Gastroesophageal sphincter (tissue), 4 donors: ENCODE measurements at regions not wholly inside any gene's neighbourhood (a gene's known extent, or its start where the extent isn't known, plus 50 kb on each side); places are given as distances from the start of the nearest gene placed in this dataset.

Source experiments
- ATAC-seq: fragments of 150-250 bp; one replicate; pipeline ENCODE4 v1.9.1; 2016; ENCODE audit warnings: mild to moderate bottlenecking, moderate library complexity
- H3K27ac ChIP-seq, 4 donors: fragments of 200-600 bp; sonication (generic) in 3 of 4; 1 replicate in 3 of 4; 2 replicates in 1 of 4; pipeline ENCODE4 v1.5.1; 2016 to 2019
- H3K27me3 ChIP-seq: fragments of 200-600 bp; sonication (generic); one replicate; pipeline ENCODE4 v1.5.1; 2019
- H3K36me3 ChIP-seq, 2 donors: fragments of 200-600 bp; sonication (generic); one replicate each; pipeline ENCODE4 v1.5.1; 2019; ENCODE audit warnings: control low read depth in 1 of 2
- H3K4me1 ChIP-seq, 3 donors: fragments of 200-600 bp; sonication (generic); 1 replicate in 2 of 3; 2 replicates in 1 of 3; pipeline ENCODE4 v1.5.1; 2016 to 2019; ENCODE audit warnings: control low read depth in 2 of 3
- H3K4me3 ChIP-seq, 2 donors: fragments of 200-600 bp; sonication (generic); one replicate each; pipeline ENCODE4 v1.5.1; 2019; ENCODE audit warnings: mild to moderate bottlenecking in 1 of 2, moderate library complexity in 1 of 2
- H3K9me3 ChIP-seq, 3 donors: fragments of 200-600 bp; sonication (generic); one replicate each; pipeline ENCODE4 v1.5.1; 2017 to 2019; ENCODE audit warnings: control low read depth in 2 of 3
- EP300 ChIP-seq: sonication (generic); formaldehyde crosslinking; IDR thresholded peaks from one replicate; pipeline ENCODE4 v1.6.1; 2017; ENCODE audit warnings: antibody characterized with exemption, mild to moderate bottlenecking
- POLR2A ChIP-seq, 2 donors: fragments of 450-650 bp; IDR thresholded peaks; one replicate each; pipeline ENCODE4 v1.6.1; 2017; ENCODE audit warnings: antibody characterized with exemption in 2 of 2, mild to moderate bottlenecking in 2 of 2, moderate library complexity in 1 of 2
- POLR2AphosphoS5 ChIP-seq: sonication (generic); formaldehyde crosslinking; IDR thresholded peaks from one replicate; pipeline ENCODE4 v1.6.1; 2017; ENCODE audit warnings: antibody characterized with exemption
- WGBS, 2 donors: methylation state at CpG; one replicate each; pipeline ENCODE4 v1.1.5; 2018; ENCODE audit warnings: low coverage in 1 of 2; 5-methylcytosine and 5-hydroxymethylcytosine counted together
- TF ChIP-seq, protein P1 (sequence below), 4 experiments: fragments of 200-600 bp in 2 of 4; fragments of 450-650 bp in 2 of 4; sonication (generic) in 1 of 4; IDR thresholded peaks; one replicate each; pipeline ENCODE4 v1.5.1; 2017 to 2019; ENCODE audit warnings: antibody characterized with exemption in 4 of 4, mild to moderate bottlenecking in 2 of 4, moderate library complexity in 2 of 4

DNA sequence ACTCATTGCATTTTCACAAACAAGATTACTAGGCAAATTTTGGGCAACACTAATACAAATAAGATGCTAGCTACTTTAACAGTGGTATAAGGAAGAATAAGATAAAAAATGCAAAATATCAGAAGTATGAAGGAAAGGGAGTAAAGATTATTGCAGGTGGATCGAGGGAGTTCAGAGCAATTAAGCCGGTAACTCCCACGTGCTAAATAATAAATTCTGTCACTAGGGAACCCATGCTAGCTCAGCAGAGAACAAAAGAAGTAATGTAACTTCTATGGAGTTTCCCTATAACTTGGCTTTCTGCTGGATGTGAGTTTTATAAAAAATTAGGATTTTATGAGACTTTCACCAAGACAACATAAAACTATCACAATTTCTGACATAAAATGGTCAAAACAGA is 470.5 kb upstream of the RGS18 start:
- Histone ChIP-seq H3K27me3 (no peaks in the 10 kb centered on the region), H3K4me3 (no peak overlapping the region), H3K9me3 (peaks cover 0 to 4% (median 0%) of the 10 kb centered on the region in 3 donors), H3K27ac (no peak overlapping the region), H3K4me1 (no peaks in the 10 kb centered on the region), H3K36me3 (no peaks in the 10 kb centered on the region)
- TF ChIP-seq EP300 (no peak), POLR2A (IDR thresholded peaks at IDR 0.05) (no peak), POLR2AphosphoS5 (no peak)
- TF ChIP-seq, protein P1, sequence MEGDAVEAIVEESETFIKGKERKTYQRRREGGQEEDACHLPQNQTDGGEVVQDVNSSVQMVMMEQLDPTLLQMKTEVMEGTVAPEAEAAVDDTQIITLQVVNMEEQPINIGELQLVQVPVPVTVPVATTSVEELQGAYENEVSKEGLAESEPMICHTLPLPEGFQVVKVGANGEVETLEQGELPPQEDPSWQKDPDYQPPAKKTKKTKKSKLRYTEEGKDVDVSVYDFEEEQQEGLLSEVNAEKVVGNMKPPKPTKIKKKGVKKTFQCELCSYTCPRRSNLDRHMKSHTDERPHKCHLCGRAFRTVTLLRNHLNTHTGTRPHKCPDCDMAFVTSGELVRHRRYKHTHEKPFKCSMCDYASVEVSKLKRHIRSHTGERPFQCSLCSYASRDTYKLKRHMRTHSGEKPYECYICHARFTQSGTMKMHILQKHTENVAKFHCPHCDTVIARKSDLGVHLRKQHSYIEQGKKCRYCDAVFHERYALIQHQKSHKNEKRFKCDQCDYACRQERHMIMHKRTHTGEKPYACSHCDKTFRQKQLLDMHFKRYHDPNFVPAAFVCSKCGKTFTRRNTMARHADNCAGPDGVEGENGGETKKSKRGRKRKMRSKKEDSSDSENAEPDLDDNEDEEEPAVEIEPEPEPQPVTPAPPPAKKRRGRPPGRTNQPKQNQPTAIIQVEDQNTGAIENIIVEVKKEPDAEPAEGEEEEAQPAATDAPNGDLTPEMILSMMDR (IDR thresholded peaks at IDR 0.05): no peak
- 50 to 54% methylated on average over 3 of the region's 3 CpGs for WGBS, 2 donors
- ATAC-seq: no peak

DNA sequence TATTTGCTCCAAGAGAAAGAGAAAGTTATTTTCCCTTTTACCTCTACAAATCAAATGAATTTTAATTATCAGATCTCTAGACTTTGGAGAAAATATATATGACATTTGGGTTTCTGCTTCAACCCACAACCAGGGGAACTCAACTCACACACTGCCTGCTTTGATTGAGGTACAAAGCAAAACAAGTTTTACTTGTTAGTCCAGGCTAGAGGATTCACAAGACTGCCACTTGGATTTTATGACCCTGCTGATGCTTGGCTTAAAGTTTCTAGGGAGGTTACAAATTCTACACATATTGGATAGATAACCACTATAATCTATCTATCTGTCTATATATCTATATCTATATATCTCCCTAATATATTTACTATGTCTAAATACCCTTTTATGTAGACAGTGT is 467.3 kb upstream of the RGS18 start:
- Histone ChIP-seq H3K27me3 (no peaks in the 10 kb centered on the region), H3K36me3 (no peaks in the 10 kb centered on the region), H3K27ac (no peak overlapping the region), H3K9me3 (peaks cover 0 to 4% (median 0%) of the 10 kb centered on the region in 3 donors), H3K4me3 (no peak overlapping the region), H3K4me1 (no peaks in the 10 kb centered on the region)
- no peak for ATAC-seq
- TF ChIP-seq, protein P1 (IDR thresholded peaks at IDR 0.05): no peak
- TF ChIP-seq POLR2AphosphoS5 (no peak), POLR2A (IDR thresholded peaks at IDR 0.05) (no peak), EP300 (no peak)

DNA sequence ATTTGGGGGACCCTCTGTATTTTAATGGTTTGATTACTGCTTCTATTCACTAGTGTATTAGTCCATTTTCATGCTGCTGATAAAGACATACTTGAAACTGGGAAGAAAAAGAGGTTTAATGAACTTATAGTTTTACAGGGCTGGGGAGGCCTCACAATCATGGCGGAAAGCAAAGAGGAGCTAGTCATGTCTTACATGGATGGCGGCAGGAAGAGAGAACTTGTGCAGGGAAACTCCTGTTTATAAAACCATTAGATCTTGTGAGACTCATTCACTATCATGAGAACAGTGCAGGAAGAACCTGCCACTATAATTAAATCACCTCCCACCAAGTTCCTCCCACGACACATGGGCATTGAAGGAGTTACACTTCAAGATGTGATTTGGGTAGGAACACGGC is 464.5 kb upstream of the RGS18 start:
- Histone ChIP-seq H3K36me3 (no peaks in the 10 kb centered on the region), H3K9me3 (peaks cover 0 to 4% (median 0%) of the 10 kb centered on the region in 3 donors), H3K4me3 (no peak overlapping the region), H3K27me3 (no peaks in the 10 kb centered on the region), H3K4me1 (no peaks in the 10 kb centered on the region), H3K27ac (no peak overlapping the region)
- ATAC-seq: no peak
- WGBS, 2 donors: 88 to 93% methylated on average over 4 of the region's 4 CpGs
- TF ChIP-seq POLR2A (IDR thresholded peaks at IDR 0.05) (no peak), POLR2AphosphoS5 (no peak), EP300 (no peak)
- TF ChIP-seq, protein P1 (IDR thresholded peaks at IDR 0.05): no peak

DNA sequence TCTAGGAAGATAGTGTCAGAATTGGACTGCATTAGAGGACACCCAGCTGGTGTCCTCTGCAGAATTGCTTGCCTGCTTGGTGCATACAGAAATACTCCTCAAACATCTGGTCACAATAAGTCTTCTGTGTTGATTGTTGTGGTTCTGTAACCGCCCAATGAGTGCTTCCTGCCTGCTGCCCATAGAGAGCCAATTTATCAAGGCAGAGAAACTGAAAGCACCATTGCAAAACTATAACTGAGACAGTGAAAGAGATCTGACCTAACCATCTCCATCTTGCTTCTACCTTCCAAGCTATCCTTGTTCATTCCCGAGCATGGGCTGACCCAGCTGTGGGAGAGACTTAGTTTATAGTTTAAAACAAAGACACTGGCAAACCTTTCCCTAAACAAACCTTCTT is 462.4 kb upstream of the RGS18 start:
- 39 to 40% methylated on average over 1 to 2 of the region's 2 CpGs for WGBS, 2 donors

DNA sequence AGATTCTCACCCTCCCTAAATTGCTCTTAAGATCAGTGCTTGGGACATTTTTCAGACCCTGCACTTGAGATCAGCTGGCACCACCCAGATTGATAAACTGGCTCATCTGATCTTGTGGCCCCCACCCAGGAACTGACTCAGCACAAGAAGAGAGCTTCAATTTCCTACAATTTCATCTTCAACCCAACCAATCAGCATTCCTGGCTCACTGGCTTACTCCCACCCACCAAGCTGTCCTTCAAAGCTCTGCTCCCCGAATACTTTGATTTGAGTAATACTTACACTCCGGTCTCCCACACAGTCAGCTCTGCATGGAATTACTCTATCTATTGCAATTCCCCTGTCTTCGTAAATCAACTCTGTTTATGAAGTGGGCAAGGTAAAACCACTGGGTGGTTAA is 461.9 kb upstream of the RGS18 start:
- Histone ChIP-seq H3K27me3 (no peaks in the 10 kb centered on the region), H3K9me3 (peaks cover 0 to 4% (median 0%) of the 10 kb centered on the region in 3 donors), H3K36me3 (no peaks in the 10 kb centered on the region), H3K4me3 (no peak overlapping the region), H3K4me1 (no peaks in the 10 kb centered on the region), H3K27ac (no peak overlapping the region)
- 74 to 87% methylated on average over 3 of the region's 3 CpGs for WGBS, 2 donors
- TF ChIP-seq, protein P1 (IDR thresholded peaks at IDR 0.05): no peak
- TF ChIP-seq EP300 (no peak), POLR2A (IDR thresholded peaks at IDR 0.05) (no peak), POLR2AphosphoS5 (no peak)
- ATAC-seq: no peak

More for the DNA sequence above, 462.4 kb upstream of the RGS18 start:
- H3K36me3 ChIP-seq: no peaks in the 10 kb centered on the region
- H3K27me3 ChIP-seq: no peaks in the 10 kb centered on the region
- H3K9me3 ChIP-seq: peaks cover 0 to 4% (median 0%) of the 10 kb centered on the region in 3 donors
- no peak for ATAC-seq
- TF ChIP-seq, protein P1 (IDR thresholded peaks at IDR 0.05): no peak
- no peak for TF ChIP-seq EP300
- no peak for TF ChIP-seq POLR2AphosphoS5
- no peak for TF ChIP-seq POLR2A (IDR thresholded peaks at IDR 0.05)
- no peak overlapping the region for H3K27ac ChIP-seq
- no peak overlapping the region for H3K4me3 ChIP-seq
- H3K4me1 ChIP-seq: no peaks in the 10 kb centered on the region
